K562 (cell line): ENCODE measurements at regions not wholly inside any gene's neighbourhood (a gene's known extent, or its start where the extent isn't known, plus 50 kb on each side); places are given as distances from the start of the nearest gene placed in this dataset.

ENCODE experiments used
- MAZ ChIP-seq, 2 experiments: fragments of 450-650 bp in 1 of 2; sonication (generic) in 1 of 2; formaldehyde crosslinking; IDR thresholded peaks in 1 of 2; conservative IDR thresholded peaks in 1 of 2; 2 replicates each; pipeline versions ENCODE4 v1.4.0 to v1.5.0; 2020; ENCODE audit warnings: mild to moderate bottlenecking in 1 of 2, missing genetic modification reagents in 1 of 2
- ZKSCAN1 ChIP-seq: fragments of 150-350 bp; IDR thresholded peaks from 2 replicates; pipeline ENCODE4 v1.6.1; 2016; ENCODE audit warnings: low read depth, low read length
- ZNF121 ChIP-seq: sonication (generic); formaldehyde crosslinking; conservative IDR thresholded peaks from 2 replicates; pipeline ENCODE4 v1.8.0; 2022; ENCODE audit warnings: missing genetic modification reagents
- TF ChIP-seq, protein P1 (sequence below), 3 experiments: IDR thresholded peaks in 2 of 3; conservative IDR thresholded peaks in 1 of 3; 2 replicates each; pipeline ENCODE4 v1.5.1; 2011 to 2012; ENCODE audit warnings: low read length in 3 of 3, mild to moderate bottlenecking in 3 of 3, control low read depth in 2 of 3, improper control_type of control experiment in 1 of 3, inconsistent platforms in 1 of 3, low read depth in 1 of 3, mixed read lengths in 1 of 3, moderate library complexity in 1 of 3; ENCODE audit not compliant: insufficient read depth in 2 of 3
- TF ChIP-seq, protein P2 (sequence below), 2 experiments: fragments of 450-650 bp in 1 of 2; sonication (generic) in 1 of 2; formaldehyde crosslinking in 1 of 2; IDR thresholded peaks in 1 of 2; conservative IDR thresholded peaks in 1 of 2; 2 replicates each; pipeline versions ENCODE4 v1.6.1 to v1.8.1; 2016 to 2023; ENCODE audit warnings: mild to moderate bottlenecking in 2 of 2, moderate library complexity in 2 of 2, inconsistent platforms in 1 of 2, missing genetic modification reagents in 1 of 2

DNA sequence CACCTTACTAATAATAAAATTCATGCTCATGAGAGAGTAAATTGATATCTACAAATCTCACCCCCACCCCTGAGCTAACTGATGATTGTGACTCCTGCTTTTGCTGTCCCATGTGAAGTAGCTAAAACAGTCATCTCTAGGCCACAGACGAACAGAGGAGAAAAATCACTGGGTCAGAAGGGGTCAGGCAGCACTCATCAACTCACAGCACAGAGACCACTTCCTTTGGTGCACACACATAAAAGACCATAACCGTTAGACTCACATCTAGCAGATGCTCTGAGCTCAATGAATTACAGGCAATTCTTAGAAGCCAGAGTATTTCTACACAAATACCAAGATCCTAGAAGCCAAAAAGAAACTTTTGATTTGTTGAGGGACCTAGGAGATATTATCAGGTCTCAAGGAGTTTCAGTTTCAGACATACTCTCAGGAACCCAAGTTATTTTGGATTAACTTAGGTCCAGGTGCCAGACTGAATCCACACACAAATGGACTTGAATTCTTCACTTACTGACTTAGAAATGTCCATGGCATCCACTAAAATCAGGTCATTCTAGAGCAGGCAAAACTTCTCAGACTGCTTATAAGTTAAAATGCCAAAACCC, 65.0 kb upstream of the TES start:
- no peak for TF ChIP-seq ZNF121 (CRISPR knock-in tag)
- TF ChIP-seq ZKSCAN1: no peak
- TF ChIP-seq, protein P1, sequence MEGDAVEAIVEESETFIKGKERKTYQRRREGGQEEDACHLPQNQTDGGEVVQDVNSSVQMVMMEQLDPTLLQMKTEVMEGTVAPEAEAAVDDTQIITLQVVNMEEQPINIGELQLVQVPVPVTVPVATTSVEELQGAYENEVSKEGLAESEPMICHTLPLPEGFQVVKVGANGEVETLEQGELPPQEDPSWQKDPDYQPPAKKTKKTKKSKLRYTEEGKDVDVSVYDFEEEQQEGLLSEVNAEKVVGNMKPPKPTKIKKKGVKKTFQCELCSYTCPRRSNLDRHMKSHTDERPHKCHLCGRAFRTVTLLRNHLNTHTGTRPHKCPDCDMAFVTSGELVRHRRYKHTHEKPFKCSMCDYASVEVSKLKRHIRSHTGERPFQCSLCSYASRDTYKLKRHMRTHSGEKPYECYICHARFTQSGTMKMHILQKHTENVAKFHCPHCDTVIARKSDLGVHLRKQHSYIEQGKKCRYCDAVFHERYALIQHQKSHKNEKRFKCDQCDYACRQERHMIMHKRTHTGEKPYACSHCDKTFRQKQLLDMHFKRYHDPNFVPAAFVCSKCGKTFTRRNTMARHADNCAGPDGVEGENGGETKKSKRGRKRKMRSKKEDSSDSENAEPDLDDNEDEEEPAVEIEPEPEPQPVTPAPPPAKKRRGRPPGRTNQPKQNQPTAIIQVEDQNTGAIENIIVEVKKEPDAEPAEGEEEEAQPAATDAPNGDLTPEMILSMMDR (IDR thresholded peaks at IDR 0.05 in 2 of 3, conservative IDR thresholded peaks at IDR 0.05 in 1 of 3; ENCODE audit: insufficient read depth in 2 of 3, low read depth in 1 of 3, low read length in 3 of 3): no peak
- no peak for TF ChIP-seq MAZ (CRISPR knock-in tag; conservative IDR thresholded peaks at IDR 0.05 in 1 of 2, IDR thresholded peaks at IDR 0.05 in 1 of 2)
- TF ChIP-seq, protein P2, sequence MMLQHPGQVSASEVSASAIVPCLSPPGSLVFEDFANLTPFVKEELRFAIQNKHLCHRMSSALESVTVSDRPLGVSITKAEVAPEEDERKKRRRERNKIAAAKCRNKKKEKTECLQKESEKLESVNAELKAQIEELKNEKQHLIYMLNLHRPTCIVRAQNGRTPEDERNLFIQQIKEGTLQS (IDR thresholded peaks at IDR 0.05): no peak
- TF ChIP-seq, protein P2 (CRISPR knock-in tag; conservative IDR thresholded peaks at IDR 0.05): no peak
